Hematopoietic multipotent progenitor cell treated with erythropoietin and hydrocortisone succinate and interleukin-3 and kit ligand, for 4 days (in vitro differentiated cells): ENCODE measurements at regions not wholly inside any gene's neighbourhood (a gene's known extent, or its start where the extent isn't known, plus 50 kb on each side); places are given as distances from the start of the nearest gene placed in this dataset.

ENCODE experiments used
- DNase-seq: peaks from one replicate; pipeline ENCODE4 v3.0.0-alpha.2; 2015

DNA sequence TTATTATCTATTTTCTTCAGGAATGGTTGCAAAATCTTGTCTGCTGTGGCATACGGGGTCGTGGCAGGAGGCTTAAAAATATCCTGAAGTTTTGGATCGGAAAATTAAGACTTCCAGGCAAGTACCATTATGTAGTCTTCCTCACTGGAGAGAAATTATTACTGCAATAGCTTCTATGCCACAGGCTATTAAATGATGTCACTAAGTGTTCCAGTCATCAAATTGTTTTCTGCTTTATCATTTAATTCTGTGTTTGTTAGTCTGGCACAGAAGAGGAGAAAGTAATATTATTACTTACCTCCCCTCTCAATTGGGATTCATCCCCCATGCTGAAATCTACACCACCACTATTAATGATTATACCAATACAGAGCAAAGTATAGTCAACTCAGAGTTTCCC, 378.2 kb upstream of the ALCAM start:
- DNase-seq: no peak

DNA sequence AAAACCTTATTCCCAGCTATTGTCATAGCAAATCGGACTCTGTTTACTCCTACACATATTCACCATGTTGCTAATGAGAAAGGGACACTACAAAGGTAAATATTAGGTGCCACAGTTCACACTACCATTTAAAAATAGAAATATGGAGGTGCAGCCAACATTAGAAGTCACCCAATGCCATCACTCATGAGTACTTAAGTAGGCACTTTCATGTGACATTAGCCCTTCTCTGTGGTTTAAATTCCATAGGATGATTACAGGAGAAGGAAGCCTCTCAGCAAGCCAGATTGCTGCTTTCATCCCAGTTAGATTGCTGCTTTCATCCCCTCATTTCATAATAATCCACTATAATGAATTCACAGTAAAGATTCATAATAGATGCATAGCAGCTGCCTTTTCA, 376.8 kb upstream of the ALCAM start:
- no peak for DNase-seq

DNA sequence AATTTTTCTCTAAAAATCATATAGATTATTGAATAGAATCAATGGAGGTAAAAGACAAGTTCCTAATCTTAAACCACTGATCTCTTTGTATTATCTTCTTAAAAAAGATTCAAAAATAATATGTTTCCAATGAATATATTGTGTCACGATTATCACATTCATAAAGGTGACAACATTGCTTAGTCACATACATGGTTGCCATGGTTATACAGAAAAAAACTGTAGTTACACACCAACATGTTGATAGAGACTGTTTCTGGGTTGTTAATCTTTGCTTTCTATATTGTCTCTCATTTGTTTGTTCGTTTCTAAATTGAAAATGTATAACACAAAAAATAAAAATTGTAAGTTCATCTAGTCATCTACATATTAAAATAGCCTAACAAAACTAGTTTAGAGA, 376.0 kb upstream of the ALCAM start:
- no peak for DNase-seq

DNA sequence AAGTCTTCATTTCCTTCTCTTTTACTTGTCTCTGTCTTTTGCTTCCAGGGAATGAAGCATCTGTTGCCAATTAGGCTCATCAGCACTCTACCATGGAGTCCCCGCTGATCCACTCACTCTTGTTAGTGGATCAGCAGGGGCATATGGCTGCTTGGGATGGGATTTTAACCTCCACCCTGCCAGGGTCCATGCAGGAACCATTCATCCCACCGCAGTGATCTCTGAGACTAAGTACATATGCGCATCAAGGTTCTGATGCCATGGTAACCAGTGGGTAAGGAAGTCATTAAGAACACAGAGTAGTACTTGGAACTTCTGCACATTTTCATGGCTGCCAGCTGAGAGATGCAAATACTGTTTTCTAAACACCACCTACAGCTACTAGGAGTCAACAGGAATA, 374.0 kb upstream of the ALCAM start:
- no peak for DNase-seq

DNA sequence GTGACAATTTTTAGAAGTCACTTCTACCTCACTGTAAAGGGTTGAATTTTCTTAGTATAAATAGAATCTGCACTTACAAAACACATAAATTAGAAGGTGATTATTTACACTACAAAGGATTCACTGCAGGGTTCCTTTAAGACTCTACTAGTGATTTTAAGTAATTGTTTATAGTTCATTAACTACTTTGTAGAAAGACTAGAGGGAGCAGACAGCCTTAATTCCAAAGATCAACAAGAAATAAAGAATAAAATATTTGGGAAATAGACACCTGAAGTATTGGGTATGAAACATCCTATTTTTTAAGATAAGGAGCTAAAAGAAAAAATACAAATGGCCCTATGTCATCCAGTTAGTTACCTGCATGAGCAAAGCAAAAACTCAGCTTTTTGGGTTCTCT, 360.5 kb upstream of the ALCAM start:
- no peak for DNase-seq

DNA sequence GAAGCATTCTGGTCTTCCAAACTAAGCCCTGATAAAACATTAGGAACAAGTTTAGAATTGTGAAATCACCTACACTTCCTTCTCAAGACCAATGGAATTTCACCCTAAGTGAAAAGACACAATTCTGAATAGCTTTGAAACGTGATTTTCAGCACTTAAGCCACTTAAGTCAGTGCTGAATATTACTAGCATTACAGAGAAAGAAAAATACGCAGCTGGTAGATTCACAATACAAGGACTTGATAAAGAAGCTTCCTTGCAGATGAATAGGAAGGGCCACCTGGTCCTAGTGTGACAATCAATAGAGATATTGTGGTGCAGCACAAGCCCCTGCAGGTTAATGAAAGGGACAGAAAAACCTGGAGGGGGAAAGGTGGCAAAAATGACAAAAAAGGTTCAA, 353.1 kb upstream of the ALCAM start:
- DNase-seq: no peak

DNA sequence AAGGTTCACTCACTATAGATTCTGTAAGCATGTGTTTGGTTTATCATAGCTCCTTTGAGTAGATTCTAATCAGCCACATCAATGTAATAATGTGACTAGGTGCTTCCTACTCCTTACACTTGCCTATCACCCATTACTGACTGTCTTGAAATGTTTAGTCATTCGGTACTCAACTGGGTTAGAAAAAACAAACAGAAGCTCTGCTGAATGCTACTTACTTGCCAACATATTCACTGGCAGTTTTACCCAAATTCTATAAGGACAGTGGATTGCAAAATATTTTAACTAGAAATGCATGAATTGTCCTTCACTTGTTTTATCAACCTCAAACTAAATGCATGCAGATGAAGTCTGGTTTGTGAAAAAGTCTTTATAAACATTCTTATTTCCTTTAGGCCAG, 352.1 kb upstream of the ALCAM start:
- DNase-seq: no peak

DNA sequence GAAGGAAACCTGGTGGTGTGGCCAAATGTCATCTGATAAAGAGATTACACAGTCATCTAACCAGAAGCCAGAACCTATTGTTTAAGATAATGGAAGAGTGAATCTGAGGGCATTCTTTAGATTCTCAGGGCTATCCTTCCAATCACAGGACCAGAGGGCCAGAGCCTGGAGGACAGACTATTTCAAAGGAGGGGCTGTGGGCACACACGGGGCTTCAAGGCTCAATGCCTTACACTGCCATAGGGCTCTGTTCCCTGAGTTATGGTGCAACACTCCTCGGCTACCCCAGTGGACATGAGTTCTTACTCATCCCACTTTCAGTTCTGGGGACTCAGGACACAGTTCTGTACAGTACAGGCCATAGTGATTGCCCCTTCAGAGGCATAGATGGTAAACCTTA, 343.9 kb upstream of the ALCAM start:
- no peak for DNase-seq

DNA sequence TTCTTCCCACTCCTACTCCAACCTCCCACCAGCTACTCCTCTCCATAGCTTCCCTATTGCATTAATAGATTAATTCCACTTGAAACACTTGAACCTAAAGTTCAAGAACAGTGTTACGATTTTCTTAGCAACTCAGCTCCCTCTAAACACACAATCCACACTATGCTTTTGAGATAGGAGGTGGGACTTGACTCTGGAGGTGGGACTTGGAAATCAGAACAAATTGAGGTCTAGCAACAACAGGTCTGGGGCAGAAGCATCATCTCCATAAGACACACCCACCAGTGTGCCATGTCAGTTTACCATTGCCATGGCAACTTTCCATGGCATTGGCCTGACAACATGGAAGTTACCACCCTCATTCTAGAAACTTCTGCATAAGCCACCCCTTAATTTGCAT, 336.5 kb upstream of the ALCAM start:
- no peak for DNase-seq

DNA sequence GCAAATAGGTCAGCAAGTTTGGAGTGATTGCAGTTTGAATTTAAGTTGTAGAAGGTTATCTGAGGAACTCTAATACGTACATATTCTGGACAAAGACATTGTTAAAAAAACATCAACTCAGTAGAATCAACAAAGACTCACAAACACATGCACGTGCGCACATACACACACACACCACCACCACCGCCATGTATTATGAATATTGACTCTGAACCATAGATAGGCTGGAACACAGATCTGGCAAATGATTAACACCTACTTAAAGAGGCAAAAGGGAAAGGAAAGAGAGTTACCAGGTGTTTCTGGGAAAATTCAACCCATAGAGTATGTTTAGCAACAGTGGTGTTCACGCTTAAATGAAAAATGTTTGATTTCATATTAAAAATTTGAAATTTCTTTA, 334.2 kb upstream of the ALCAM start:
- DNase-seq: no peak

DNA sequence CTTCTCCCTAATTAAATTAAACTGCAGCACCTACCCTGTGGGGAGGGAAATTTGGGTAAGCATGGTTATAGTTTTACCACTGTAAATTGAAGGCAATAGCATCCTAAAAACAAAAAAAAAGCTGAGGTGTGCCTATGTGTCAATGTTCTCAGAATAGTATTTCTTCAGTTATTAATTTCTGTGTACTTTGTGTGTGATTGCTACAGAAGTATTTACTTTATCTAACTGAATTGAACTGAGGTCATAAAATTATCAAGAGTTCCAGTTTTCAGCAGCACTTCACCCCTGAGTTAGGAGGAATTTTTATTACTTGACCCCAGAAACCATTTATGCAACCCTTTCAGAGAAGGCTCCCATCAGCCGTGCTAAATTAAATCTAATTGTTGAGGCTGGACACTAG, 333.6 kb upstream of the ALCAM start:
- DNase-seq: no peak

DNA sequence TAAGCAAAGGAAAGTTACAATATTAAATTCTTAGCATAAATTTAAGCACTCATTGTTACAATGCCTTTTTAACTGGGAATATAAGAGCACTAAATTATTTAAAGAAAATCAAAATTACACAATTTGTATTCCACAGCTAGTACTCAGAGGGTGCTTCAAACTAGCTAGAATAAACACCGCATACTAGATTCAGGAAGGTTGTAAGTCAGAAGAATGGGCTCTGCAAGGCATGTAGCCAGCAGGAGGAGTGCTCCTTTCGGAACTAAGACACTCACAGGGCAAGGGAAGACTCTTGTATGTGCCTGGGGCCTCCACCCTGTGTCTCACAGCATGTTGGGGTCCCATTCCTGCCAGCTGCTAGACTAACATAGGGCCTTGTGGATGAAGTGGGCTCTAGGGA, 327.7 kb upstream of the ALCAM start:
- DNase-seq: no peak

DNA sequence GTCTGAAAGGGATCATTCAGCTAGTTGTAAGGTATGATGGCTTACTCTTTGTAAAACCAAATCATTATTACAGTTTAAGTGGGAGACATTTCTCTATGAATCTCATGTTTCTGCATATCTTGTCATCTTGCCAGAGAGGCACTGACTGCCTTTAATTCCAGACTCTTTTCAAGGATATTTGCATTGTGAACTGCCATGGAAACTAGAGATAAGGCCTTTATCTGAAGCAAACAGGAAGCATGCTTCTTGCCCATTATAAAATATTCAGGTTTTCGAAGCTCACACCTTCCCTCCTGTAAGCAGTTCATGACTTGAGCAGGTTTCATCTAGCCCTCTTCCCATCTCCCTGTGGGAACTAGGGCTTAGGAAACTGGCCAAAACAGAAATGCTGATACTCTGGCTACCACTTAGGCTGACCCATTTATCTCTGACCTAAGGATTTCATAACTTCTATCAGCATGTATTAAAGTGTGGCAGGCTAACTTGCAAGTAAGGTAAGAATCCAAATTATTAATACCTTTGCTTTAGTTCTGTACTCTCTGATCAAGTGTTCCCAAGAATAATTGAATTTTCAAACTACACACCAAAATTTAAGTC, 326.6 kb upstream of the ALCAM start:
- no peak for DNase-seq

DNA sequence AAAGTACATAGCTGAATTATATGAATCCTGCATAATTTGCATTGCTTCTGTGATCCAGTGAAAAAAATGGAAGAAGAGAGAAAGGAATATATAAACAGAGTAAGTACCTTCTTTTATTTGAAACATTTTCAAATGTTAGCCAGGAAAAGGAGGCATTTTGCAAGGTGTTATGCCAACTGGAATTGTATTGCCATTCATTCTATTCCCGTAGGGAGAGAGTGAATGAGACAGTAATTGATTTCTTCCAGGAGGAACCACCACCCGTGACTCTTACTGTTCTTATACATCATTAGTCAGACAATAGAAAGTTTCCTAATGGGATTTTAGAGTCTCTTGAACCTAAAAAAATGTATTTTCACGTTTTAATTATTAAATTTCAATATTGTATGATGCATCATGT, 324.1 kb upstream of the ALCAM start:
- no peak for DNase-seq

DNA sequence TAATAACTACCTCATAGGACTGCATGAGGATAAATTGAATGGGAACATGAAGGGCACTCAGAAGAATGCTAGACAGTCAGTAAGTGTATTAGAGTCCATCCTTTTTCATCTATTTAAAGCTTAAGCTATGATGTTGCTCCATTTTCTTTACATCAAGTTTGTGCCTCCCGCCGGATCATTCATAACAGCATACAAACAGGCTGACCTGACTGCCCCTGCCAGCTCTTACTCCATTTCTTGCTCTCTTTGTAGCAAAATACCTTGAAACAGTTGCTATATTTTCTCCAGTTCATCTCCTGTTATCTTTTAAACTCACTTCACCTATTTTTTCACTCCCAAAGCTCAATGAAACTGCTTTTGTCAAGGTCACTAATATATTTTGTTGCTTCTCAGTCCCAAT, 315.6 kb upstream of the ALCAM start:
- DNase-seq: no peak

DNA sequence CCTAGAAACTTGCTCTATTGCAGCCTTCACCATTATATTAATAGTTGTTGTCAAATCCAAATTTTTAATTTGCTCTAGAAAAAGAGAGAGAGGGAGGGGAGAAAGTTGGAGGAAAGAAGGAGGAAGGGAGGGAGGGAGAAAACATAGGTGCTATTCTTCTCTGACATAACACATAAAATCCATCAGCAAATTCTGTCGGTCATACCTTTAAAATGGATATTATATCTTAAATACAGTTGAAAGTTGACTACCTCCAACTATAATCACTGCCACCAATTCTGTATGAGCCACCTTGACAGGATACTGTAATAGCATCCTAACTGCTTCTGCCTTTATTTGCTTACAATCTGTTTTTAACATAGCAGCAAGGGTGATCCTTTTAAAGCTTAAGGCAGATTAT, 314.7 kb upstream of the ALCAM start:
- no peak for DNase-seq

DNA sequence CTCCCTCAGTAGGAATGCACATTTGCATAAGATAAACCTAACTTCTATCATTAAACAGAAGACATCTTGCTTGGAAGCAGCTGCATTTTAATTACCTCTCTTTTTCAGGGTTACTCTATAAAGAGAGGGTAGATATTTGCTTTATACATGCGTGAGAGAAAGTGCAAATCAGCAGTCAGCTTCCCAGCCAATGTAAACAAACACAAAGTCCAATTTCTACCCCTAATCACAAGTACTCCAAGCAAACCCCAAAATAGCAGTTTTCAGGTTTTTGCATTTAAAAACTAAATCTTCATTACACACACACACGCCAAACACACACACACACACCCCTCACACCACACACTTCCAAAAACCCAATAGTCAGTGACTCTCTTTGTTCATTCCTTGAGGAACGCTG, 303.9 kb upstream of the ALCAM start:
- DNase-seq: no peak

DNA sequence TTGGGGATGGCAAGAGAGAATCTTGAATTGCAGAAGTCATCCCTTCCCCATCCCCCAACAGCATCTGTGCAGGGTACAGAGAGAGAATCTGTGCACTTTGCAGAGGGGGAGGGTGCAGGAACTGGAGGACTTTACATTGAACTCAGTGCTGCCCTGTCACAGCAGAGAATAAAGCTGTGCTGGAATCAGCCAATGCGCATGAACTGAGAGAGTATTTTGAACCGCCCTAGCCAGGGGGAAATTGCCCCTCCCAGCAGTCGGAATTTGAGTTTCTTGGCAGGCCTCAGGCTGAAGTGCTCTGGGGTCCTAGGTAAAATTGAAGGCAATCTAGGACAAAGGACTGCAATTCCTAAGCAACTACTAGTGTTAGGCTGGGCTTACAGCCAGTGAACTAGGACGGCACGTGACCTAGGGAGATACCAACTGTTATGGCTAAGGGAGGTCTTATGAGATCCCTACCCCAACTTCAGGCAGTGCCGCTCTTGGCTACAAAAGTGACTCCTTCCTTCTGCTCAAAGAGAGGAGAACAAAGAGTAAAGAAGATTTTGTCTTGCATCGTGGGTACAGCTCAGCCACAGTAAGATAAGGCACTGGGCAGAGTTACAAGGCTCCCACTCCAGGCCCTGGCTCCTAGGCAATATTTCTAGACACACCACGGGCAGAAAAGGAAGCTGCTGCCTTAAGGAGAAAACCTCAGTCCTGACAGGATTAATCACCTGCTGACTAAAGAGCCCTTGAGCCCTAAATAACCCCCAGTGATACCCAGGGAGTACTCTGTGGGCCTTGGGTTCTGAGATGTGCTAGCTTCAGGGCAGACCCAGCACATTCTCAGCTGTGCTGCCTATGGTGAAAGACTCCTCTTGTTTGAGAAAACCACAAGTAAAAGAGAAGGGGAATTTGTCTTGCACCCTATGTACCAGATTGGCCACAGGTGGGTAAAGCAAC, 300.5 kb upstream of the ALCAM start:
- no peak for DNase-seq

DNA sequence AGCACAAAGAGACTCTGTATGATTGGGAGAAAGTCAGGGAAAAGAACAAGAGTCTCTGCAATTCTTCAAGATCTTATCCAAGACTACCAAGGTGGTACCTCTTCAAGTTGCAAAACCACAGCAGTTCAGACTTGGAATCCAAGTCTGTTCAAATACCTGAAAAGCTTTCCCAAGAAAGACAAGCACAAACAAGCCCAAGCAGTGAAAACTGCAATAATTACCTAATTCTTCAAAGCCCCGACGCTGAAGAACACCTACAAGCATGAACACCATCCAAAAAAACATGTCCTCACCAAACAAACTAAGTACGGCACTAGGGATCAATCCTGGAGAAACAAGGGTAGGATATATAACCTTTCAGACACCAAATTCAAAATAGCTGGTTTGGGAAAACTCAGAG, 299.3 kb upstream of the ALCAM start:
- DNase-seq: no peak

DNA sequence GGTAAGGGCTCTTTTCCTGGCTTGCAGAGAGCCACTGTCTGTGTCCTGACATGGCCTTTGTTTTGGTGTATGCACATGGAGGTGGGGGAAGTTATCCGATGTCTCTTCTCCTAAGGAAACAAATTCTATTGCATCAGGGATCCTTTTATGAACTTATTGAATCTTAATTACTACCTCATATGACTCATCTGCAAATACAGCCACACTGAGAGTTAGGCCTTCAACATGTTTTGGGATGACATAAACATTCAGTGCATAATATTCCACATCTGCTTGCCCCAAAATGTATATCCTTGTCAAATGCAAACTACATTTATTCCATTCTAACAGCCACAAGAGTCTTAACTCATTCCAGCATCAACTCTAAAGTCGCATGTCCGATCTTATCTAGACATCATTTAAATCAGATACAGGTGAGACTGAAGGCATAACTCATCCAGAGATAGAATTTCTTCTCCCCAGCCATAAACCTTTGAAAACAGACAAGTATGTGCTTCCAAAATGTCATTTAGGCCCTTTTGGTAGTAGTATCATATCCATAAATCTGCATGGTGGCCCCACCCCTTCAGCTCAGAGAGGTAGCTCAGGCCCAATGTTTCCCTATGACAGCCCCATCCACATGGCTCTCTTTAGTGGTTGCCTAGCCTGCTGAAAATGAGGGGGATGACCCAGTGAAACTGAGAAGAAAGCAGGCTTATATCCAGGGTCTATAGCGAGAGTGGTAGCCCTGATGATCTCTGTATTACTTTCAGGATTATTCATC, 289.5 kb upstream of the ALCAM start:
- no peak for DNase-seq

DNA sequence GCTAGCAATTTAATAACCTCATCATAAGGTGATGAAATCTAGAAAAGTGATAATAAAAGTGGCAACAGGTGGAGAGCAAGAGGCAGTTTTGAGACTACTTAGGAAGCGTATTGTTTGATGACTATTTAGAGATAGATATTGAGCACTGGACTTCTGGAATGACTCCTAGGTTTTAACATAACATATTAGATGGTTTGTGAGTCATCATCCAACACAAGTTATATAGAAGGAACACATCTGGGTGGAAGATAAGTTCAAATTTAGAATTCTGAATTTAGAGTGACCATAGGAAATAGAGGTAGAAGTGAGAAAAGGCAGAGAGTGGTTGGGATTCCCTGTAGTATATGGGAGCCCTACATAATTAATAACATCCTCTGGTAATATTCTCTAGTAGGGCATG, 282.8 kb upstream of the ALCAM start:
- DNase-seq: no peak

DNA sequence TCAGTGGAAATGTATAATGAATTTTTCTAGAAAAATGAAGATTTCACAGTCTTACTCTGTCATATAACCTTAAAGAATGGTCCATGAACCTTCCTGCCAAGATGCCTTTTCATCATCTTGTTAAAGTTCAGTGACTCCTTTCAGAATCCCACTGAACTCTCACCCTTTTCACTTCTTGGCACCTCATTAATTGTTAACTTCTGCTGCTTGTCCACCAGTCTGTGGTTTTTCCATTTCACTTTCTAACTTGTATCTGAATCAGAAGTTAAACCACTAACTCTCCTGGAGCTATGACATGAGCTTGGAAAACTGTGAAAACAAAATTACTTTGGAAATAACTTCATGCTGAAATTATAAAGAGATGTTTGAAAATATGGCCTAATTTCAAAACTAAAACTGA, 281.2 kb upstream of the ALCAM start:
- DNase-seq: no peak

DNA sequence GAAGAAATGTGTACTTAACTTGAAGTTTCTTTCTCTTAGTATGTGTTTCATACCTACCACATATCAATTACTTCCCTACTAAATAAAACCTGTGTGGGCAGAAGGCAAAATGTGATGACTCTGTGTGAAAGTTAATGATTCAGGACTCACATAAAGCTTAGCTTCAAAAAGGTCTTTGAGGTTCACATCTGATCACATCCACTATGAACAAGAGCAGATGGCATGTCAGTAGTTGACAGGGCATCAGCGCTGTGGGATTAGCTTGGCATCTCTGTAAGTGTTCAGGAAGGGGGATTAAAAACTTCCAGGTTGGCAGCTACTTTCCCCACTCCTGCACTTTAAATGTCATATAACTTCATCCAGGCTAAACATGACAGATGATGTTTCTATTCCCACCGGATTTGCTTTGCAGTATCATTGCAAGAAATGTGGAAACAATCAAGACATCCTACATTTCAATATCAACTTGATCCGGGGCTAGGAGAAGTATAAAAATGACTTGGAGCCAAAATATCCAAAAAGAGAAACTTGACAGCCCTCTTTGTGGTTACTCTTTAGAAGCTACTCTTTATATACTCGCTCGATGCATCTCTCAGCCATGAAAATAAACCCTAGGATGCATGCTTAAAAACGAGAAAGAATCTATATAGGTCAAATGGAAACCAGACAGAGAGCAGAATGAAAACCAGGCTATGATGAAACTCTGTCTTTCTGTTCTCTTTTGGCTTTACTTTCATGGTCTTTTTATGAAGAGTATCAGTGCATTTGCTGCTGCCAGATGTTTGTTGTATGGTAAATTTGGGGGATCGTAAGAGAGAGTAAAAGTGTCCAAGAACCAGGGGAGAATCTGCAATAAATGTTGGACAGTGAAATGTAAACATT, 273.1 kb upstream of the ALCAM start:
- DNase-seq: no peak
